Caco-2 (cell line): ENCODE measurements at regions not wholly inside any gene's neighbourhood (a gene's known extent, or its start where the extent isn't known, plus 50 kb on each side); places are given as distances from the start of the nearest gene placed in this dataset.

Experiments used
- BruUV-seq: library from RNA; stranded (reverse); fragments of 400-500 nt; replicated peaks from 2 replicates; lab custom pipeline; 2021; lab: Mats Ljungman, UMichigan
- CTCF ChIA-PET: fragments of 300-600 bp; sonication (Branson Sonifier 250); formaldehyde crosslinking; loops from one replicate; lab custom pipeline; 2022; ENCODE audit warnings: antibody characterized with exemption; lab: Charles Lee
- POLR2A ChIA-PET: fragments of 300-600 bp; sonication (Branson Sonifier 250); formaldehyde crosslinking; loops from one replicate; lab custom pipeline; 2022; ENCODE audit warnings: antibody characterized with exemption; lab: Charles Lee
- DNase-seq, 2 experiments: peaks; one replicate each; pipeline versions ENCODE4 v3.0.0 to v3.0.0-alpha.2; 2020 to 2022
- H3K27me3 ChIP-seq: replicated peaks from 2 replicates; pipeline ENCODE4 v1.6.0; 2011; ENCODE audit warnings: low read length; ENCODE audit not compliant: control insufficient read depth, insufficient read depth
- H3K36me3 ChIP-seq: 2 replicates; pipeline ENCODE4 v1.5.1; 2011; ENCODE audit warnings: low read length; ENCODE audit not compliant: control insufficient read depth, insufficient read depth
- H3K4me1 ChIP-seq: fragments of 250-450 bp; sonication (Bioruptor Pico); 2 replicates; pipeline ENCODE4 v1.5.1; 2020; ENCODE audit warnings: mild to moderate bottlenecking
- H3K4me3 ChIP-seq: 2 replicates; pipeline ENCODE4 v1.5.1; 2011; ENCODE audit warnings: low read depth, mild to moderate bottlenecking, control low read depth, low read length
- H3K9me3 ChIP-seq: fragments of 250-450 bp; sonication (Bioruptor Pico); 2 replicates; pipeline ENCODE4 v1.5.1; 2020; ENCODE audit warnings: mild to moderate bottlenecking, moderate library complexity
- H3K27ac Mint-ChIP-seq: one replicate; pipeline ENCODE4 v1.8.0; 2022; ENCODE audit warnings: mixed read lengths; ENCODE audit not compliant: unreplicated experiment
- H3K27me3 Mint-ChIP-seq: one replicate; pipeline ENCODE4 v1.8.0; 2022; ENCODE audit warnings: mixed read lengths; ENCODE audit not compliant: insufficient read depth, unreplicated experiment
- H3K36me3 Mint-ChIP-seq: one replicate; pipeline ENCODE4 v1.8.0; 2022; ENCODE audit warnings: mild to moderate bottlenecking, mixed read lengths; ENCODE audit not compliant: insufficient read depth, unreplicated experiment
- H3K4me1 Mint-ChIP-seq: one replicate; pipeline ENCODE4 v1.8.0; 2022; ENCODE audit warnings: low read depth, mixed read lengths; ENCODE audit not compliant: unreplicated experiment
- H3K4me3 Mint-ChIP-seq: one replicate; pipeline ENCODE4 v1.8.0; 2022; ENCODE audit warnings: mild to moderate bottlenecking, moderate library complexity, mixed read lengths; ENCODE audit not compliant: unreplicated experiment
- H3K9me3 Mint-ChIP-seq: one replicate; pipeline ENCODE4 v1.8.0; 2022; ENCODE audit warnings: mixed read lengths; ENCODE audit not compliant: unreplicated experiment
- CTCF ChIP-seq, 2 experiments: fragments of 200-600 bp in 1 of 2; IDR thresholded peaks; 1 replicate in 1 of 2; 2 replicates in 1 of 2; pipeline versions ENCODE4 v1.5.1 to v1.8.0; 2011 to 2022; ENCODE audit warnings: antibody characterized with exemption in 1 of 2, control low read depth in 1 of 2, inconsistent platforms in 1 of 2, low read depth in 1 of 2, low read length in 1 of 2, mild to moderate bottlenecking in 1 of 2, moderate library complexity in 1 of 2; ENCODE audit not compliant: insufficient read depth in 1 of 2, severe bottlenecking in 1 of 2, unreplicated experiment in 1 of 2
- intact Hi-C: fragments of 100-400 bp; cut with micrococcal nuclease; formaldehyde crosslinking; loops from one replicate; pipeline ENCODE4 v1.10.0; 2022; ENCODE audit not compliant: unreplicated experiment

DNA sequence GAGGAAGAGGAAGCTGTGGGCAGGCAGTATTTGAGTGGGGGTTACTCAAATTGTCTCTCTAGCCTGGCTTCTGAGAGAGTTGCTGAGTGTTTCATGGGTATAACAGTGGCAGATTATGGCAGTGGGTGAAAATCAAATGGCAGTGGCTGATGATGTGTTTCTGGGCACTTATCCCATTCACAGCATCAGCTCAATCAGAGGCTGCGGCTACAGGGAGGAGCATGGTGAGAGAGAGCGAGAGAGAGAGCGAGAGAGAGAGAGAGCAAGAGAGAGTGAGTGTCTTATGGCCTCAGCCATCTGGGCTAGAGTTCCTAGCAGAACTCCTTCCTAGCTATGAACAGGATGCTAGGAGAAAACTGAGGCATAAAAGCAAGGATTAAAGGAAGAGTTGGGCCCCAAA lies 178.9 kb downstream of the OLFM4 start:
- no peak for TF ChIP-seq CTCF (IDR thresholded peaks at IDR 0.05; ENCODE audit: insufficient read depth in 1 of 2, low read depth in 1 of 2, low read length in 1 of 2, severe bottlenecking in 1 of 2, unreplicated experiment in 1 of 2)
- Histone ChIP-seq H3K9me3 (no peaks in the 10 kb centered on the region), H3K27me3 (no peaks in the 10 kb centered on the region), H3K4me1 (no peaks in the 10 kb centered on the region), H3K4me3 (no peak overlapping the region), H3K36me3 (no peaks in the 10 kb centered on the region)
- Mint-ChIP-seq H3K36me3 (no peaks in the 10 kb centered on the region), H3K4me1 (no peaks in the 10 kb centered on the region), H3K27me3 (peaks cover 7% of the 10 kb centered on the region), H3K9me3 (no peaks in the 10 kb centered on the region), H3K27ac (no peak overlapping the region), H3K4me3 (no peak overlapping the region)
- POLR2A ChIA-PET, result no interaction called here
- intact Hi-C loops, result no loop called here
- BruUV-seq, result no TSS peak
- no peak for DNase-seq
- CTCF ChIA-PET, result interaction anchor here (0.6 kb wide), 1 partner anchor 204 kb away, joined by 6 read pairs; no protein-coding TSS in a partner anchor

DNA sequence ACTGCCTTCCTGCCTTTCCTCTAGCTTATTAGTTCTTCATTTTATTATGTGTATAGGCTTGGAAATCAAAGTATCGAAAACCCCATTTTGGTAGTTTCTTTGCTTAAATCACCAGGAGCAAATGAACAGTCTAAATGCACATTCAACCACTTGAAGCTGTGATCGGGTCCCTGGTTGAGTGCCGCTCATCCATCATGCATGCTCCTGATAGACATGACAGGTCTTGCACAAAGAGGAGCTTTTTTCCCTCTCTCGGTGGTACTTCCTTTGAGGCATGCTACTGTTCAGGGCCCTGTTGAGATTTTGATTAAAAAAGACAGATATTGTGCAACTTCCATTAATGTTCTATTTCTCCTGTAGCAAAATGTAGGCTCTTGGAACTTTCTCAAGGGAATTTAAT lies 185.8 kb downstream of the OLFM4 start:
- BruUV-seq, result no TSS peak
- no peak for TF ChIP-seq CTCF (IDR thresholded peaks at IDR 0.05; ENCODE audit: insufficient read depth in 1 of 2, low read depth in 1 of 2, low read length in 1 of 2, severe bottlenecking in 1 of 2, unreplicated experiment in 1 of 2)
- intact Hi-C loops, result no loop called here
- H3K27me3 Mint-ChIP-seq, result peaks cover 2% of the 10 kb centered on the region
- Histone ChIP-seq H3K27me3 (no peaks in the 10 kb centered on the region), H3K4me3 (no peak overlapping the region), H3K9me3 (no peaks in the 10 kb centered on the region), H3K4me1 (no peaks in the 10 kb centered on the region), H3K36me3 (no peaks in the 10 kb centered on the region)
- no peaks in the 10 kb centered on the region for H3K36me3 Mint-ChIP-seq
- ChIA-PET POLR2A (no interaction called here), CTCF (no interaction called here)
- no peaks in the 10 kb centered on the region for H3K9me3 Mint-ChIP-seq
- H3K27ac Mint-ChIP-seq, result no peak overlapping the region
- DNase-seq, result no peak
- H3K4me3 Mint-ChIP-seq, result no peak overlapping the region
- H3K4me1 Mint-ChIP-seq, result no peaks in the 10 kb centered on the region

DNA sequence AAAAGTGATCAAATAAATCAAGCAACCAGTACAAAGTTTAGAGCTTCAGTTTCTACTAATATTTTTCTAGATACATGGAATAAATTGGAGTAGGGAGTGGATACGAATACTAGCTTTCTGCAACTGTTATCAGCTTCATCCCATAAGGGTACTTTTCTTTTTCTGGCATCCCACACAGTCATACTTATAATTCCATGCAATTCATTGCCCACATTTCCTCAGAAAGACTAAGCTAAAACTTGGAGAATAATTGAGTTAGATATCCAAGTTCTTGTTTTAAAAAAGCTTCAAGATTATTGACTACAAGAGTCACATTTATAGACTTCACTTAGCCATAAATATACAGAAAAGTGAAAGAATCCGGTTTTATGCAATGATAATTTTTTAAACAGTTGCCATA lies 186.9 kb downstream of the OLFM4 start:
- Mint-ChIP-seq H3K9me3 (no peaks in the 10 kb centered on the region), H3K27me3 (peaks cover 2% of the 10 kb centered on the region)
- no peak for TF ChIP-seq CTCF (IDR thresholded peaks at IDR 0.05; ENCODE audit: insufficient read depth in 1 of 2, low read depth in 1 of 2, low read length in 1 of 2, severe bottlenecking in 1 of 2, unreplicated experiment in 1 of 2)

More for the DNA sequence above, 186.9 kb downstream of the OLFM4 start:
- Histone ChIP-seq H3K9me3 (no peaks in the 10 kb centered on the region), H3K4me1 (no peaks in the 10 kb centered on the region), H3K36me3 (no peaks in the 10 kb centered on the region), H3K4me3 (no peak overlapping the region), H3K27me3 (no peaks in the 10 kb centered on the region)
- Mint-ChIP-seq H3K4me3 (no peak overlapping the region), H3K36me3 (no peaks in the 10 kb centered on the region), H3K4me1 (no peaks in the 10 kb centered on the region), H3K27ac (no peak overlapping the region)
- ChIA-PET POLR2A (no interaction called here), CTCF (no interaction called here)
- intact Hi-C loops, result no loop called here
- no peak for DNase-seq
- BruUV-seq, result no TSS peak
